ENCODE measurements at regions not wholly inside any gene's neighbourhood (a gene's known extent, or its start where the extent isn't known, plus 50 kb on each side); places are given as distances from the start of the nearest gene placed in this dataset.

- no peak for DNase-seq
Observed at GRCh38 chr17:33484559-33484958, 191.5 kb upstream of the ASIC2 start.

DNA sequence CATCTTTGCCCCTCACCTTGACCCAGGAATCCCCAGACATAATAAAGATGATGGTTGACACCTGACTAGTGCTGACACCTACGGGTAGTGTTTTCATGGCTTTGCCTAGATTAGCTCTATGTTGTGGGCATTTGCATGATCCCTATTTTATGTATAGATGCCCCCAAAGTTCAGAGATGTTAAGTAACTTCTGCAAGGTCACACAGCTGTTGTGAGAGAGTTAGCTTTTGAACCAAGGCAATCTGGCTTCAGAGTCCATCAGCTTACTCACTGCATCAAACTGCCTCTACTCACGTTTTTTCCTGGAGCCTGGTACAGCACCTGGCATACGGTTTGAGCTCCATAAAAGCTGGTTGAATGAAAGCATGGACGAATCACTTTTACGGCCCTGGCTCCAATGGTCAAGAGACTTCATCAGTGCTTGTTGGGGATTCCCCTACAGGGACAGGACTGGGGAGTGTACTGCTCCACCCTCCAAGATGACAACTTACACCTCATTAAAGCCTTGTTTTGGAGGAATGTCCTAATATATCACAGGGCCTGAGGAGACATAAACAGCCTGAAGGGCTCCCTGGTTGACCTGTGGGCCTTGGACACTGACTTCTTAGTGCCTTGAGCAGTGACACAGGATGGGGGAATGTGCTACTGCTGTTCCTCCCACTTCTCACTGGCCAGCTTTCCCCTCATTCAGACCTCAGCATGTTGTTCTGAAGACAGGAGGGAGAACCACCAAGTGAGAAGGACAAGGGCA is 193.2 kb upstream of the ASIC2 start:
- DNase-seq = no peak

- DNase-seq = no peak
Observed at GRCh38 chr17:33487187-33487879, 194.2 kb upstream of the ASIC2 start.

GRCh38 chr17:33491871-33492481 is 198.9 kb upstream of the ASIC2 start:
- no peak for DNase-seq

GRCh38 chr17:33492731-33493265 is 199.7 kb upstream of the ASIC2 start:
- no peak for DNase-seq

DNA sequence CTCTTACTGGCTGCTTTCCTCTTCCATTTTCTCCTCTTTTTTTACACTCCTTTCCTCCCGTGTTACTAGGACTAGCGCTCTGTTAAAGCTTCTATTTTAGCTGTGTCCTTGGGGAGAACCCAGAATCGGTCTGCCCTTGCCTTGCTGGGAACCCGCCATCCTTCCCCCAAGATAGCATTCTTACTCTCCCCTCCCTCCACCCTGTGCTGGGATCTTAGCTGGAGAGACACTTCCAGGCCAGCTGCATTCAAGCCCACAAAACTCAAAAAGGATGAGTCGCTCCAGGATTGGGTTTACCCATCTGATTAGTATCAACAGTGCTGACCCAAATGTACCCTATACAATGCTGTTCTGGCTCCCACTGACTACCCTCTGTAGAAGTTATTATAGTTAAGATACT is 200.5 kb upstream of the ASIC2 start:
- DNase-seq = no peak

- no peak for DNase-seq
Observed at GRCh38 chr17:33494151-33494550, 201.1 kb upstream of the ASIC2 start.

DNA sequence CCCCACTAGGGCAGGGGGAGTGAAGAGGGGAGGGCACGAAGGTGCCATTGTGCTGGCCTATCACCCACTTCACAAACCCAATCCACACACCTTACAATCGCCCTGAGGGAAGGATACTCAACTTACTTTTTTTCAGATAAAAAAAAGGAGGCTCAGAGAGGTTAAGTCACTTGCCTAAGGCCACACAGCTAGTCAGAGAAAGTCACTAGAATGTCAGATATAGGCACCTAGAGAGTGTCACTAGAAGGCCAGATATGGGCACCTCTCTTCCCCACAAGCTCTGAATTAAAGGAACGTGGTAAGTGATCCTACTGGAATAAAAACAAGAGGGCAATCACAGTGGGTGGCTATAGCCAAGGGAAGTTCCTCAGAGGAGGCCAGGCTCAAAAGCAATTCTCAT is 204.5 kb upstream of the ASIC2 start:
- no peak for DNase-seq

- no peak for DNase-seq
Observed at GRCh38 chr17:33498069-33498468, 205.0 kb upstream of the ASIC2 start.

GRCh38 chr17:33499040-33499439 is 205.9 kb upstream of the ASIC2 start:
- DNase-seq = no peak

DNA sequence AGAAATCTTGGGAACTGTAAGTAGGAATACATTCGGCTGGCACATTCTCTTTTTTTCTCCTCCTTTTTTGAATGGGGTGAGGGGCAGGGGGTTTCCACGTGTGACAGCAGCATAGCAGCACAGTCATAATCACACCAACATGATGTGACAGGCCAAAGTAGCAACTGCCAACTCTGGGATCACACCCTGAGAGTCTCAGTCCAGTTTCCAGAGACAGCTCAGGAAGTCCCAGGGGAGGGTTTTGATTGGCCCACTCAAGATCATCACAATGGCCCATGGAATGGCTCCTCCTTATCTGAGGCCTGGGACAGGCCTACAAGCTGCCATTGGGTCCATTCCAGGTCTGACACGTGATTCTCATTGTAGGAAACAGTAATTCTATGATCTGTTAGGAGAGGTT is 207.1 kb upstream of the ASIC2 start:
- no peak for DNase-seq

DNA sequence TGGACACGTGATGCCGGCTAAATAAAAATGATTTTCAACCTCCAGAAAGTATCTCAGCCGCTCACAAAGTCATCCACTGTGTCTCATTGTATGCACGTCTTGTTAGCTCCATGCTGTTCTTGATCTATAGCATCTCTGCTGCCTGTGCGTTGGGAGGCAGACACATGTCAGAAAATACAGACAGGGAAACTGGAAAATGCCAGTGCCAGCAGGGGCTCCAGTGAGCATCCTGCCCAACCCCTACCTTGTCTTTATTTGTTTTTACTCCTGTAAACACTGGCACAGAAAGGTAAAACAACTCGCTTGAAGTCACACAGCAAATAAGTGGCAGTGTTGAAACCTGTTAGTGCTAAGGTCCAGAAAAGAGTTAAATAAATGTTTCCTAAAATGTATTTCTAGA is 208.1 kb upstream of the ASIC2 start:
- no peak for DNase-seq

DNA sequence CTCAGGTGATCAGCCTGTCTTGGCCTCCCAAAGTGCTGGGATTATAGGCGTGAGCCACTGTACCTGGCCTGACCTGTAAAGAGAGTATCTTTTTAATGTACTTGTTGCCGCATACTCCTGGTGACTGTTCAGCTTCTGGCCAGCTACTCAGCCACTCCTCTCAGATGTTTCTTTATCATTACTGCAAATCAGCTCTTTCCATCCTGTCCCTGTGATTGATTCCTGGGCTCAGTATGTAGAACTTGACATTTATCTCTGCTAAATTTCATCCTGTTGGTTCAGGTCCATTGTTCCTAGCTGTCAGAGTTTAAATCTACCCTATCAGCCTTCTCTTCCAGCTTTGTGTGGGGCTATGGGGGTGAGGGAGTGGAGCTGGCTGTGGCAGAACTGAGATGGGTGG is 211.5 kb upstream of the ASIC2 start:
- no peak for DNase-seq

DNA sequence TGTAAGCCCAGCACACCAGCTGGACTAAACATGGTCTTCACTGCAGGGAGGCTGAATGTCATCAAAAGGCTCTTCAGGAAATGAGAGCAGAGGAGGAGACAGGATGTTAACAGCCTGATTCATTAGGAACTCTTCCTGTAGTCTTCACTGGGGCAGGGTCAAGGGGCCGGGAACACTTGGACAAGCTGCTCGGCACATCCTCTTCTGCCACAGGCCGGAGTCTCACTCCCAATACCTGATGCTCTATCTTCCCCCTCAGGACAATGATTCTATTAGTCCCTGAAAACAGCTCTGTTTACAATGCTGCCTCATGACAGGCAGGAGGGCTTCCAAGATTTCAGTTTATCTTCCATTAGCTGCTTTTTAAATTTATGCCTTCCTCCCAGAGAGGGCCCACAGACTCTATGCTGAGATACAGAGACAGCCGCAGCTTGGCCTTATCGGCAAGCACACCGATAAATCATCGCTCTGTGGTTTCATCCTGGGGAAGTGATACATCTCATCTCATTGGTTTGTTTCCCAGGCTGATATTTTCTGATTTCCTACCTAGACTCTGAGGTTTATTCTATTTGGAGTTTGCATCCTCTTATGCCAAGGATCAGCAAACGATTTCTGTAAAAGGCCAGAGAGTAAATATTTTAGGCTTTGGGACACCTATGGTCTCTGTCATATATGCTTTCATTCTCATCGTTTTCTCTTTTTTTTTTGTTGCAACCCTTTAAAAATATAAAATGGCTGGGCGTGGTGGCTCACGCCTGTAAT is 214.0 kb upstream of the ASIC2 start:
- no peak for DNase-seq

DNA sequence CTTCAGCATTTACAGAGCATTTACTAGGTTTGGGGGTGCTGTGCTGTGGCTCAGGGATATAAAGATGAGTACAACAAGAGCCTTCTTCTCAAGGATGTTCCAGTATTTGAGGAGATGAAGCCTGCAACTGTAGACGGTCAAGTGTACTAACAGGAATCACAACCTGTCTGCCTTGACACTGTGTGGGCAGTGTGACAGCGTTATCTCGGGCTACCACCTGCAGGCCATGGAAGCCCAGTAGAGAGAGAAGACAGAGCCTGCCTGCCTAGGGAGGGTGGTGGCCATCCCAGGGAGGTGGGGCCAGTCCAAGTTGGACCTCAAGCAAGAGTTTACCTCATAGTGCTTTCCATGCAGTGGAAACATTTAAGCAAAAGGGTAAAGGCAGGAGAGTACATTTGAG is 215.1 kb upstream of the ASIC2 start:
- DNase-seq = no peak

GRCh38 chr17:33509331-33509730 is 216.2 kb upstream of the ASIC2 start:
- DNase-seq = no peak

- DNase-seq = no peak
Observed at GRCh38 chr17:33511670-33512069, 218.6 kb upstream of the ASIC2 start.

- no peak for DNase-seq
Observed at GRCh38 chr17:33512113-33512512, 219.0 kb upstream of the ASIC2 start.

DNA sequence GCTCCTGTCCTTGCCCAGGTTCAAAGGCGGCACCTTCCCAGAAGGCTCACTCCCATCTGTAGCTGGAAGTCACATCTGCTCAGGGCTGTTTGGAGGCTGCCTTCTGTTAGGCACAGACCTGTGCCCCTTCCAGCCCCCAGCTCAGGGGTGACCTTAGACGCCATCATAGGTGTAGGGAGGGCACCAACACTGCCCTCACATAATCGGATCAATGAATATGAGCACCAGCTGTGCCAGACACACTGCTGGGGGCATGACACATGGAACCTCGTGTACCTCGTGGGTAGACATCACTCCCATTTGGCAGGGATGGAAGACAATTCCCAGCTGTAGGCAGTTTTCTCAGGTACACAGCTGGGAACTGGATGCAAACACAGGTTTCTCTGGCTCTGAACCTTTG is 220.7 kb upstream of the ASIC2 start:
- DNase-seq = no peak

GRCh38 chr17:33514369-33514768 is 221.3 kb upstream of the ASIC2 start:
- DNase-seq = no peak

GRCh38 chr17:33515974-33516373 is 222.9 kb upstream of the ASIC2 start:
- no peak for DNase-seq

GRCh38 chr17:33516645-33517044 is 223.6 kb upstream of the ASIC2 start:
- DNase-seq = no peak

DNA sequence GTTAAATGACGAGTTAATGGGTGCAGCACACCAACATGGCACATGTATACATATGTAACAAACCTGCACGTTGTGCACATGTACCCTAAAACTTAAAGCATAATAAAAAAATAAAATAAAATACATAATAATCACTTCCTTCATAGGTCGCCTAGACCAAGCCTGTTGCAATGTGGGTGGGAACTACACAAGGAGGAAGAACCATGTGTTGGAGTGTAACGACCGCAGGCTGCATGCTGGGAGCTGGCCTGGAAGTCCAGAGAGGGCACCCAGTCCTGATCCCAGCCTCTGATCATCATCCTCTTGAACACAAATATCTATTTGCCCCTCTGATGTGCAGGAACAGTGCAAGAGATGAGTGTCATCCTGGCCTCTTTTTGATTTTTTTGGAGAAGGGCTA is 224.7 kb upstream of the ASIC2 start:
- no peak for DNase-seq

Data from HCEC 1CT (cell line).